IPS-15b (cell line): ENCODE measurements at regions not wholly inside any gene's neighbourhood (a gene's known extent, or its start where the extent isn't known, plus 50 kb on each side); places are given as distances from the start of the nearest gene placed in this dataset.

ENCODE experiments used
- H3K27me3 ChIP-seq: one replicate; pipeline ENCODE4 v1.6.1; 2013; ENCODE audit warnings: low read length; ENCODE audit not compliant: control insufficient read depth, insufficient read depth
- H3K36me3 ChIP-seq: one replicate; pipeline ENCODE4 v1.6.1; 2013; ENCODE audit warnings: low read length; ENCODE audit not compliant: control insufficient read depth, insufficient read depth
- H3K4me1 ChIP-seq: one replicate; pipeline ENCODE4 v1.6.1; 2013; ENCODE audit warnings: mild to moderate bottlenecking, low read length; ENCODE audit not compliant: control insufficient read depth, insufficient read depth
- H3K4me3 ChIP-seq: one replicate; pipeline ENCODE4 v1.5.1; 2013; ENCODE audit warnings: low read depth, low read length
- H3K9ac ChIP-seq: one replicate; pipeline ENCODE4 v1.6.1; 2013; ENCODE audit warnings: low read depth, mild to moderate bottlenecking, low read length
- H3K9me3 ChIP-seq: one replicate; pipeline ENCODE4 v1.6.1; 2013; ENCODE audit warnings: mild to moderate bottlenecking, low read length; ENCODE audit not compliant: control insufficient read depth, insufficient read depth

DNA sequence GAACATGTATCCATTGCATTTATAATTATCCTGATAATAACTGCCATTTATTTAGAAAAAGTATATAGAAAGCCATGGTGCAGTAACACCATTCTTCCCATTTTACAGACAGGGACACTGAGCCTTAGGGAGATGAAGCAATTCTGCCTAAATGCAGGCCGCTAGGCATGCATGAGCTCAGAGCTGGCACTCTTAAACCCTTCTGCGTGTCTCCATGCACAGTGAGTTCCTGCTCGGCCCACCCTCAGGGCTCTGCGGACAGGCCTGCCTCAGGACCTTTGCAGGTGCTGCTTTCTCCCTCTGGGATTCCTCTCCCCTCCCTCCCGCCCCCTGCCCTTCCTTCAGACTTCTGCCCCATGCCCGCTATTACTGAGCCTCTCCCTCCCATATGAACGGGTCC is 54.3 kb upstream of the WSB1 start:
- Histone ChIP-seq H3K9ac (no peak overlapping the region), H3K4me1 (no peaks in the 10 kb centered on the region), H3K27me3 (no peaks in the 10 kb centered on the region), H3K36me3 (no peaks in the 10 kb centered on the region), H3K9me3 (no peaks in the 10 kb centered on the region), H3K4me3 (no peak overlapping the region)

DNA sequence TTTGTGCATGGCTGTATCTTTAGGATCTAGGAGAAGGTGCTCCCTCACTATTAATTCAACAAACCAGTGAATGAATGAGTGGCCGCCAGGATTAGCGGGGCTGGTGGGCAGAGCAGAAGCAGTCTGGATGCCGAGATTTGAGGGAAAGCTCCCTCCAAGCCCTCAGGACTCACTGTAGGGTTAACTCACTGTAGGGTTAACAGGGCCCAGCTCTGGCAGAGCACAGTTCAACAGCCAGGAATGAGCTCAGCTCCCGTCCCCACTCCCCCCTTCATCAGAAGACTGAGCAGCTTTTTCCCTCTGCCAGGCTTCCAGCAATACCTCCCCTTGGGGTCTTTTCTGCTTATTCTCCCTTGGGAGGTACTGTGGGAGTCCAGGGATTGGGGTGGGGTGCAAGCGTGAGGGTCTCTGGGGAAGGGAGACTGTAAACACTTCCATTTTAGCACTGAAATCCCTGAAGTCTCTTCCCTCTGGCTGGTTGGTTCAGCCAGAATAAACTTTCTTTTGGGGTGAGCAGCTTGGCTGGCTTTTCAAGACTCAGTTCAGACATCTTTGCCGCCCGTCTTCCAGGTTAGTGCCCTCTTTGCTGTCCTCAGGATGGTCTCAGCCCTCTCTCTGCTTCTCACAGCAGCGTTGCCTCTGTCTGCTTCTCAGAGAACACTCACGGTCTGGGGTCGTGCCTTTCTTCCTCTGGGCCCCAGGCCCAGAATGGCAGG is 53.7 kb upstream of the WSB1 start:
- H3K4me1 ChIP-seq = no peaks in the 10 kb centered on the region
- no peaks in the 10 kb centered on the region for H3K9me3 ChIP-seq
- no peak overlapping the region for H3K9ac ChIP-seq

GRCh38 chr17:27240802-27241155 is 53.1 kb upstream of the WSB1 start:
- Histone ChIP-seq H3K9me3 (no peaks in the 10 kb centered on the region), H3K4me3 (no peak overlapping the region), H3K4me1 (no peaks in the 10 kb centered on the region), H3K9ac (no peak overlapping the region), H3K27me3 (no peaks in the 10 kb centered on the region), H3K36me3 (no peaks in the 10 kb centered on the region)

More for the DNA sequence above, 53.7 kb upstream of the WSB1 start:
- Histone ChIP-seq H3K27me3 (no peaks in the 10 kb centered on the region), H3K4me3 (no peak overlapping the region), H3K36me3 (no peaks in the 10 kb centered on the region)

DNA sequence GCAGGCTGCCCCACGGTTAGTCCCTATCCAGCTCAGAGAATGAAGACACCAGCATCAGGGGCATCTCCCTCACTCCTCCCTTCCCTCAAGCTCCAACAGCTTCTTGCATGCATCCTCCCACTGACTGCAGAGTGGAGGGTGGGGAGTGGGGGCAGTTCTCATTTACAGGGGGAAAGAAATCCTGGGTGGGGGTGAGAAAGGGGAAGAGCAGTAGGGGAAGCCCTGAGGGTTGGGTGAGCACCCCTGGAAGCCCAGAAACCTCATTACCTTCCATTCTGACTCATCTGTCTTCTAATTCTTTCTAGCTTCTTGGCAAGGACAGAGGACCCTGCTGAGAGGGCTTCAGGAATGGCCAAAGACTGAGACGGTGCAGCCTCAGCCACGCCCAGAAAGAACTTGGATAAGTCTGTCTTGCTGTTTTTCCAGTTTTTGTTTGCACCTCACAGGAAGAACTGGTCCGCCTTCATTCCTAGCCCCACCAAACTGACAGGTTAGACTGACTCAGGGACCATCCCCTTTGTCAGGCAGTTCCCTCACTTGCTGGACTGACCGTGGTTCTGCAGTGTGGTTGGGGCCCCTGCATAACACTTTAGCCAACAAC is 52.5 kb upstream of the WSB1 start:
- H3K4me1 ChIP-seq = no peaks in the 10 kb centered on the region
- H3K36me3 ChIP-seq = no peaks in the 10 kb centered on the region
- no peak overlapping the region for H3K9ac ChIP-seq
- H3K27me3 ChIP-seq = no peaks in the 10 kb centered on the region
- no peaks in the 10 kb centered on the region for H3K9me3 ChIP-seq
- H3K4me3 ChIP-seq = no peak overlapping the region

- H3K27me3 ChIP-seq = no peaks in the 10 kb centered on the region
- H3K4me1 ChIP-seq = no peaks in the 10 kb centered on the region
These were observed 51.0 kb upstream of the WSB1 start for GRCh38 chr17:27242951-27243350.

DNA sequence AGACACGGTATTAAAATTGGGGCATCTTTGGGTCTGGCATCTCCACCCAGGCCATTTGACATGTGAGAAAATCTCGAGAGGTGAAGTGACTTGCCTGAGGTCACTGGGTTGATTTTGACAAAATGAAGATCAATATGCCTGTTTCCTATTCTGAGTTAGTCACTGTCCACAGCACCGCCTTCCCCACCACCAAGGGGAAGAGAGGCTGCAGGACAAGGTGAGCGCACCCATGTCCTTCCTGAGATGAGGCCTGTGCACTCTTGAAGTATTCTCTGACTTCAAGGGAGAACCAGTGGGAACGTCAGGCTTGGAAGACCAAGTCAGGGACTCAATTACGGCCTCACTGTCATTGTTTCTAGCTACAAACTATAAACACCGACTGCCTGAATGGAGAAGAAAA is 49.9 kb upstream of the WSB1 start:
- no peak overlapping the region for H3K4me3 ChIP-seq
- H3K9me3 ChIP-seq = no peaks in the 10 kb centered on the region
- no peaks in the 10 kb centered on the region for H3K27me3 ChIP-seq
- no peaks in the 10 kb centered on the region for H3K36me3 ChIP-seq
- H3K9ac ChIP-seq = no peak overlapping the region
- H3K4me1 ChIP-seq = no peaks in the 10 kb centered on the region

More at GRCh38 chr17:27242951-27243350, 51.0 kb upstream of the WSB1 start:
- no peak overlapping the region for H3K4me3 ChIP-seq
- H3K9ac ChIP-seq = no peak overlapping the region
- H3K9me3 ChIP-seq = no peaks in the 10 kb centered on the region
- H3K36me3 ChIP-seq = no peaks in the 10 kb centered on the region
